ENCODE measurements at regions not wholly inside any gene's neighbourhood (a gene's known extent, or its start where the extent isn't known, plus 50 kb on each side); places are given as distances from the start of the nearest gene placed in this dataset.

DNA sequence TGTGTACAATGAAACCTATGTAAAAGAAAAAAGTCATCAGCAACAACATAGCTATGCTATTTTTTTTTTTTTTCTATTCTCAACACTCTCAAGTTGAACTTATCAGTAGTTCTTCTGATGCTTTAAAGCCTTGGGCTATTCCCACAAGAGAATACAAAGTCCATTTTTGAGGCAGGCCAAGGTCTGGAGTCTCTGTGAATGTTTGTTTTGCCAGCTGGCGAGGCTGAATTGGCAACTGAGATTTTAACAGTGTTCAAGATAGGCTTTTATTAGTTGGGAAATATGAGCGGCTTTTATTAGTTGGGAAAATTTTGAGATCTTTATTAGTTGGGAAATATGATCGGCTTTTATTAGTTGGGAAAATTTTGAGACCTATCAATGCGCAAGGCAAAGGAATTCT is 336.6 kb downstream of the SLITRK2 start:
- no peak overlapping the region for H3K4me2 ChIP-seq (ENCODE audit: low read length)
- no peak overlapping the region for H4K5ac ChIP-seq (ENCODE audit: low read length)
- DNase-seq: no peak
- H2BK5ac ChIP-seq (ENCODE audit: low read length): no peak overlapping the region
- H3K79me1 ChIP-seq (ENCODE audit: low read length): no peaks in the 10 kb centered on the region
- no peak overlapping the region for H3K9ac ChIP-seq (ENCODE audit: low read length)
- H3K4ac ChIP-seq (ENCODE audit: low read depth, low read length): no peak overlapping the region
- no peak overlapping the region for H4K8ac ChIP-seq (ENCODE audit: low read depth, low read length)
- no peaks in the 10 kb centered on the region for H3K27me3 ChIP-seq (ENCODE audit: insufficient read depth, low read length, poor library complexity)
- H3K27ac ChIP-seq (ENCODE audit: low read depth, low read length): no peak overlapping the region
- H3K23ac ChIP-seq (ENCODE audit: low read length): no peak overlapping the region
- no peak overlapping the region for H2BK120ac ChIP-seq (ENCODE audit: low read depth, low read length)
- no peak overlapping the region for H2AK5ac ChIP-seq (ENCODE audit: low read length)
- H3K79me2 ChIP-seq (ENCODE audit: control insufficient read depth, insufficient read depth, low read length): no peaks in the 10 kb centered on the region
- H3K18ac ChIP-seq (ENCODE audit: low read length): no peak overlapping the region
- WGBS (ENCODE audit: extremely low coverage, insufficient coverage, low lambda C conversion rate): no CpG with 5 or more reads among the region's 4 CpGs
- no peak overlapping the region for H2BK15ac ChIP-seq (replicated peaks; ENCODE audit: low read depth)
- no peak overlapping the region for H3K4me3 ChIP-seq (ENCODE audit: low read length)
- H3K36me3 ChIP-seq (ENCODE audit: control insufficient read depth, insufficient read depth, low read length): no peaks in the 10 kb centered on the region
- no peak overlapping the region for H3K56ac ChIP-seq (ENCODE audit: low read length)
- H3K4me1 ChIP-seq (ENCODE audit: control insufficient read depth, low read depth, low read length): no peaks in the 10 kb centered on the region

DNA sequence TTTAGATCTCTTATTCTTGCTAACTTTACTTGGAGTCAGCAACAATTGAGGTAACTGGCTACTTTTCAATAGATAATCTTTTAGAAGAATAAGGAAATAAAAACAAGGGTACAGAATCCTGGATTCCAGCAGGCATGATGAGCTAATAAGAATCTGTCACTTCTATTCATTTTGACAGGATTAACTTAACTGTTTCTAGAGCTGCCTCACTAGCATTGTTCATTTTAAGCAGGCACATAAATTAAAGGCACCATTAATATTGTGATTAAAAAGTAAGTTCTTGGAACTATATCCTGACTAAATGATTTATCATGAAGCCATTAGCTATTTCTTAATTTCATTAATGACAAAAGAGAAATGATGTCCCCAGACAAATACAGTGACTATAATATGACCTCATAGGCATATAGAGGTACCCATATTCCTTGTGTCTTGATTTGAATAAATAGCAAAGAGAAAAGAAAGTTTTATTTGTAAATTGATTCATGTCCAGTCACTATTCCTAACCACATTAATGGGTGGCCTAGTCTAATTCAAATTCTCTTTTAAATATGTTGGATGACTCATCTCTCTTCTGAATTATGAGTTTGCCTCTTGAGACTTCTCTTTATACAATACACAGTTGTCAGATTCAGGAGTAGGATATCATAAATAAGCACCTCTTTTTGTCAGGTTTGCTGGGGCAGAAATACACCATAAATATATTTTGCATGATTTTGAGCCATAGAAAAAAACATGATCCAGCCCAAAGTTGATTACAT is 343.0 kb downstream of the SLITRK2 start:
- Histone ChIP-seq H3K23ac (ENCODE audit: low read length) (no peak overlapping the region), H3K27me3 (ENCODE audit: insufficient read depth, low read length, poor library complexity) (no peaks in the 10 kb centered on the region), H3K79me2 (ENCODE audit: control insufficient read depth, insufficient read depth, low read length) (no peaks in the 10 kb centered on the region), H3K9ac (ENCODE audit: low read length) (no peak overlapping the region), H3K4me1 (ENCODE audit: control insufficient read depth, low read depth, low read length) (no peaks in the 10 kb centered on the region), H2BK5ac (ENCODE audit: low read length) (no peak overlapping the region), H4K8ac (ENCODE audit: low read depth, low read length) (no peak overlapping the region), H3K79me1 (ENCODE audit: low read length) (no peaks in the 10 kb centered on the region), H2BK15ac (replicated peaks; ENCODE audit: low read depth) (no peak overlapping the region), H2BK120ac (ENCODE audit: low read depth, low read length) (no peak overlapping the region), H3K56ac (ENCODE audit: low read length) (no peak overlapping the region), H4K5ac (ENCODE audit: low read length) (no peak overlapping the region), H3K18ac (ENCODE audit: low read length) (no peak overlapping the region), H3K4me3 (ENCODE audit: low read length) (no peak overlapping the region), H3K4me2 (ENCODE audit: low read length) (no peak overlapping the region), H3K36me3 (ENCODE audit: control insufficient read depth, insufficient read depth, low read length) (no peaks in the 10 kb centered on the region), H3K27ac (ENCODE audit: low read depth, low read length) (no peak overlapping the region), H3K4ac (ENCODE audit: low read depth, low read length) (no peak overlapping the region), H2AK5ac (ENCODE audit: low read length) (no peak overlapping the region)
- DNase-seq: no peak

DNA sequence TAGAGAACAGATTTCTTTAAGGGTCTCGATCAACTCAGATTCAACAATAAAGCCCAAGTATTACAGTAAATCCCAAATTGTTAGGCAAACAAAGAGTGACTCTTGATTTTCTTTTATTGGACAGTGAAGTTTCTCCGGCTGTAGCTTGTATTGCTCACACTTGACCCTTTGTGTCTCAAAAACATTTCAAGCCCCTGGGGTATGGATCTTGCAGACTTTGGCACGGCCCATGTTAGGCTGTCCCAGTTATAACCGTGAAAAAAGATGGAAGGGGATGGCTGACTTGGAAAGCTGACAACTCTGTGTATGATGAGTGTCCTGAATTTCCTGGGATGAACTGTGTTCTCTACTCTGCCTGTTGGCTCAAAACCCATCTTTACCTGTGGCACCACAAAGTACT is 356.1 kb downstream of the SLITRK2 start:
- no peak overlapping the region for H4K8ac ChIP-seq (ENCODE audit: low read depth, low read length)
- no peak overlapping the region for H3K27ac ChIP-seq (ENCODE audit: low read depth, low read length)
- H2BK15ac ChIP-seq (replicated peaks; ENCODE audit: low read depth): no peak overlapping the region
- H3K4ac ChIP-seq (ENCODE audit: low read depth, low read length): no peak overlapping the region
- H2AK5ac ChIP-seq (ENCODE audit: low read length): no peak overlapping the region
- no peak overlapping the region for H3K4me3 ChIP-seq (ENCODE audit: low read length)
- H3K4me2 ChIP-seq (ENCODE audit: low read length): no peak overlapping the region
- H3K79me1 ChIP-seq (ENCODE audit: low read length): no peaks in the 10 kb centered on the region
- no peaks in the 10 kb centered on the region for H3K79me2 ChIP-seq (ENCODE audit: control insufficient read depth, insufficient read depth, low read length)
- no peaks in the 10 kb centered on the region for H3K27me3 ChIP-seq (ENCODE audit: insufficient read depth, low read length, poor library complexity)
- no peak overlapping the region for H3K9ac ChIP-seq (ENCODE audit: low read length)
- DNase-seq: no peak
- no peaks in the 10 kb centered on the region for H3K36me3 ChIP-seq (ENCODE audit: control insufficient read depth, insufficient read depth, low read length)
- no peak overlapping the region for H3K23ac ChIP-seq (ENCODE audit: low read length)
- H4K5ac ChIP-seq (ENCODE audit: low read length): no peak overlapping the region
- H2BK5ac ChIP-seq (ENCODE audit: low read length): no peak overlapping the region
- H2BK120ac ChIP-seq (ENCODE audit: low read depth, low read length): no peak overlapping the region
- no CpG with 5 or more reads among the region's 4 CpGs for WGBS (ENCODE audit: extremely low coverage, insufficient coverage, low lambda C conversion rate)
- no peak overlapping the region for H3K18ac ChIP-seq (ENCODE audit: low read length)
- H3K4me1 ChIP-seq (ENCODE audit: control insufficient read depth, low read depth, low read length): no peaks in the 10 kb centered on the region
- H3K56ac ChIP-seq (ENCODE audit: low read length): no peak overlapping the region

DNA sequence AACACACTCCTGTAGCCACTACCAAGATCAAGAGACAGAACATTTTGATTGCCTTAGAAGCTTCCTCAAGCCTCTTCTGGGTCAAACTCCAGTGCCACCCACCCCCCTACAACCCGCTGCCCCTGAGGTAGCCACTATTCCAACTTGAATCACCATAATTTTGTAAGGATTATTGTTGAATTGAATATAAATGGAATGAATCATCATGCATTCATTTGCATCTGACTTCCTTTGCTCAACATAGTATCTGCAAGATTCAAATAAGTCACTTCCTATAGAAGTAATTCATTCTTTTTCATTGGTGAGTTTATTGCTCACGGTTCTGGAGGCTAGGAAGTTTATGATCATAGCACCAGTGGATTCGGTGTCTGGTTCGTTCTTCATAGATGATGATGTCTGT is 364.2 kb downstream of the SLITRK2 start:
- Histone ChIP-seq H3K79me2 (ENCODE audit: control insufficient read depth, insufficient read depth, low read length) (no peaks in the 10 kb centered on the region), H3K79me1 (ENCODE audit: low read length) (no peaks in the 10 kb centered on the region), H3K18ac (ENCODE audit: low read length) (no peak overlapping the region), H2AK5ac (ENCODE audit: low read length) (no peak overlapping the region), H3K4me1 (ENCODE audit: control insufficient read depth, low read depth, low read length) (no peaks in the 10 kb centered on the region), H3K56ac (ENCODE audit: low read length) (no peak overlapping the region), H3K27ac (ENCODE audit: low read depth, low read length) (no peak overlapping the region), H3K4me3 (ENCODE audit: low read length) (no peak overlapping the region), H4K8ac (ENCODE audit: low read depth, low read length) (no peak overlapping the region), H4K5ac (ENCODE audit: low read length) (no peak overlapping the region), H2BK15ac (replicated peaks; ENCODE audit: low read depth) (no peak overlapping the region), H3K27me3 (ENCODE audit: insufficient read depth, low read length, poor library complexity) (no peaks in the 10 kb centered on the region), H3K4ac (ENCODE audit: low read depth, low read length) (no peak overlapping the region), H2BK120ac (ENCODE audit: low read depth, low read length) (no peak overlapping the region), H2BK5ac (ENCODE audit: low read length) (no peak overlapping the region), H3K9ac (ENCODE audit: low read length) (no peak overlapping the region), H3K23ac (ENCODE audit: low read length) (no peak overlapping the region), H3K36me3 (ENCODE audit: control insufficient read depth, insufficient read depth, low read length) (no peaks in the 10 kb centered on the region), H3K4me2 (ENCODE audit: low read length) (no peak overlapping the region)
- DNase-seq: no peak
- WGBS (ENCODE audit: extremely low coverage, insufficient coverage, low lambda C conversion rate): no CpG with 5 or more reads among the region's 4 CpGs

DNA sequence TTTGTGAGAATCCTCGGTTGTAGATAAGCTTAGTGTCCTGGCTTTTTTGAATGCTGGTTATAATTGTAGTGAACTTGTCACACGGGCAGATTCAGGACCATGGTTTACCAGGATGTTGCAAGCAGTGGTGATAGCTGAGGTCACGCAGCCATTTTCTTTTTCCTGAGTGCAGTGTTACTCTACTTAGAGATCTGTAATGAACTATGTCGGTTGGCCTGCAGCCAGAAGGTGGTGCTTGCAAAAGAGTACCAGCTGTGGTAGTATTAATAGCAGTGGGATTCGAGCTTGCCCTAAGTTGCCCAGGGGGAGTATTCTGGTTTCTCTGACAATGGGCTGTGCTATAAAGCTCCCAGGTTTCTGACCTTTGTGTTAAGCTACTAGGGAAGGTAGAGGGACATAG is 368.9 kb downstream of the SLITRK2 start:
- Histone ChIP-seq H4K8ac (ENCODE audit: low read depth, low read length) (no peak overlapping the region), H3K4me2 (ENCODE audit: low read length) (no peak overlapping the region), H3K27me3 (ENCODE audit: insufficient read depth, low read length, poor library complexity) (no peaks in the 10 kb centered on the region), H3K27ac (ENCODE audit: low read depth, low read length) (no peak overlapping the region), H2AK5ac (ENCODE audit: low read length) (no peak overlapping the region), H3K18ac (ENCODE audit: low read length) (no peak overlapping the region), H3K4me3 (ENCODE audit: low read length) (no peak overlapping the region), H2BK120ac (ENCODE audit: low read depth, low read length) (no peak overlapping the region), H3K79me1 (ENCODE audit: low read length) (no peaks in the 10 kb centered on the region), H3K4me1 (ENCODE audit: control insufficient read depth, low read depth, low read length) (no peaks in the 10 kb centered on the region), H3K4ac (ENCODE audit: low read depth, low read length) (no peak overlapping the region), H2BK15ac (replicated peaks; ENCODE audit: low read depth) (no peak overlapping the region), H3K36me3 (ENCODE audit: control insufficient read depth, insufficient read depth, low read length) (no peaks in the 10 kb centered on the region), H3K9ac (ENCODE audit: low read length) (no peak overlapping the region), H2BK5ac (ENCODE audit: low read length) (no peak overlapping the region), H4K5ac (ENCODE audit: low read length) (no peak overlapping the region), H3K79me2 (ENCODE audit: control insufficient read depth, insufficient read depth, low read length) (no peaks in the 10 kb centered on the region), H3K56ac (ENCODE audit: low read length) (no peak overlapping the region), H3K23ac (ENCODE audit: low read length) (no peak overlapping the region)
- no CpG with 5 or more reads among the region's 5 CpGs for WGBS (ENCODE audit: extremely low coverage, insufficient coverage, low lambda C conversion rate)
- no peak for DNase-seq

DNA sequence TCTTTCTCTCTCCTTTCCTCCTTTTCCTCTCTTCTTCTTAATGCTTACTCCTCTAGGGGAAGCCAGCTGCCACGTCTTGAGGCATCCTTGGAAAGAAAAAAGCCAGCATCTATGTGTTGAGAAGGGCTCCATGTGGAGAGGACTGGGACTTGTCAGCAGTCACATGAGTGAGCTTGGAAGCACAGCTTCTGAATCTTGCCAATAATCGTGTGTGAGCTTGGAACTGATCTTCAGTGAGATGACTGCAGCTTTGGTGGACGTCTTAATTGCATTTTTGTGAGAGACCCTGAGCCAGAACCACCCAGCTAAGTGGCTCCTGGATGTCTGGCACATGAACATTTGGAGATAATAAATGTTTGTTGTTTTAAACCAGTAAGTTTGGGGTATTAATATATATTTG is 371.7 kb downstream of the SLITRK2 start:
- H3K27ac ChIP-seq (ENCODE audit: low read depth, low read length): no peak overlapping the region
- H3K27me3 ChIP-seq (ENCODE audit: insufficient read depth, low read length, poor library complexity): no peaks in the 10 kb centered on the region
- H2AK5ac ChIP-seq (ENCODE audit: low read length): no peak overlapping the region
- no peak overlapping the region for H3K23ac ChIP-seq (ENCODE audit: low read length)
- H3K4me2 ChIP-seq (ENCODE audit: low read length): no peak overlapping the region
- H3K4me3 ChIP-seq (ENCODE audit: low read length): no peak overlapping the region
- H3K36me3 ChIP-seq (ENCODE audit: control insufficient read depth, insufficient read depth, low read length): no peaks in the 10 kb centered on the region
- H3K18ac ChIP-seq (ENCODE audit: low read length): no peak overlapping the region
- H2BK15ac ChIP-seq (replicated peaks; ENCODE audit: low read depth): no peak overlapping the region
- H3K9ac ChIP-seq (ENCODE audit: low read length): no peak overlapping the region
- H3K79me1 ChIP-seq (ENCODE audit: low read length): no peaks in the 10 kb centered on the region
- no peak overlapping the region for H4K5ac ChIP-seq (ENCODE audit: low read length)
- H4K8ac ChIP-seq (ENCODE audit: low read depth, low read length): no peak overlapping the region
- no peak overlapping the region for H3K4ac ChIP-seq (ENCODE audit: low read depth, low read length)
- no CpG with 5 or more reads among the region's 3 CpGs for WGBS (ENCODE audit: extremely low coverage, insufficient coverage, low lambda C conversion rate)
- no peak overlapping the region for H3K56ac ChIP-seq (ENCODE audit: low read length)
- H3K4me1 ChIP-seq (ENCODE audit: control insufficient read depth, low read depth, low read length): no peaks in the 10 kb centered on the region
- no peaks in the 10 kb centered on the region for H3K79me2 ChIP-seq (ENCODE audit: control insufficient read depth, insufficient read depth, low read length)
- H2BK120ac ChIP-seq (ENCODE audit: low read depth, low read length): no peak overlapping the region
- no peak overlapping the region for H2BK5ac ChIP-seq (ENCODE audit: low read length)
- peak; percentile 12 for DNase-seq
